BLaER1 (cell line): ENCODE measurements at regions not wholly inside any gene's neighbourhood (a gene's known extent, or its start where the extent isn't known, plus 50 kb on each side); places are given as distances from the start of the nearest gene placed in this dataset.

ENCODE experiments used
- H3K27ac ChIP-seq: shearing (Covaris generic); formaldehyde crosslinking; 2 replicates; pipeline ENCODE4 v1.8.1; 2022
- H3K27me3 ChIP-seq: shearing (Covaris generic); formaldehyde crosslinking; 2 replicates; pipeline ENCODE4 v1.8.1; 2022
- H3K36me3 ChIP-seq: shearing (Covaris generic); formaldehyde crosslinking; 2 replicates; pipeline ENCODE4 v1.8.1; 2022
- H3K4me1 ChIP-seq: shearing (Covaris generic); formaldehyde crosslinking; 2 replicates; pipeline ENCODE4 v1.8.1; 2022
- H3K4me2 ChIP-seq: shearing (Covaris generic); formaldehyde crosslinking; 2 replicates; pipeline ENCODE4 v1.8.1; 2022
- H3K4me3 ChIP-seq: shearing (Covaris generic); formaldehyde crosslinking; 2 replicates; pipeline ENCODE4 v1.8.1; 2022
- H3K9ac ChIP-seq: shearing (Covaris generic); formaldehyde crosslinking; 2 replicates; pipeline ENCODE4 v1.8.1; 2022
- H3K9me3 ChIP-seq: shearing (Covaris generic); formaldehyde crosslinking; 2 replicates; pipeline ENCODE4 v1.8.1; 2022
- H4K20me1 ChIP-seq: shearing (Covaris generic); formaldehyde crosslinking; 2 replicates; pipeline ENCODE4 v1.8.1; 2022
- Cebpa-rat ChIP-seq: shearing (Covaris generic); IDR thresholded peaks from 2 replicates; pipeline ENCODE4 v1.8.1; 2022

DNA sequence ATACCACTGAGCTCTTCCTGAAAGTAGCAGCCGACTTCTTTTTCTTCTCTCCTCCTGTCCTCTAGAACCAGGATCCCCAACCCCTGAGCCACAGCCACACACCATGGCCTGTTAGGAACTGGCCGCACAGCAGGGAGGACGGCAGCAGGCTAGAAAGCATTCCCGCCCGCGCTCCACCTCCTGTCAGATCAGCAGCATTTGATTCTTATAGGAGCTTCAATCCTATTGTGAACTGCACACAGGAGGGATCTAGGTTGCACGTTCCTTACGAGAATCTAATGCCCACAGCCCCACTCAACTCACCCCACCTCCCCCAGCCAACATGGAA, 179.1 kb upstream of the SH3BP4 start:
- Histone ChIP-seq H3K4me2 (no peak overlapping the region), H3K27ac (no peak overlapping the region), H3K27me3 (no peaks in the 10 kb centered on the region), H3K4me1 (no peaks in the 10 kb centered on the region), H4K20me1 (no peaks in the 10 kb centered on the region), H3K36me3 (no peaks in the 10 kb centered on the region), H3K9ac (no peak overlapping the region), H3K9me3 (no peaks in the 10 kb centered on the region), H3K4me3 (no peak overlapping the region)
- TF ChIP-seq Cebpa-rat, result no peak

GRCh38 chr2:234771980-234772732, 179.7 kb upstream of the SH3BP4 start:
- Histone ChIP-seq H3K9me3 (no peaks in the 10 kb centered on the region), H3K27ac (no peak overlapping the region), H3K4me3 (no peak overlapping the region), H3K4me2 (no peak overlapping the region), H3K4me1 (no peaks in the 10 kb centered on the region), H3K36me3 (no peaks in the 10 kb centered on the region), H3K9ac (no peak overlapping the region), H3K27me3 (no peaks in the 10 kb centered on the region), H4K20me1 (no peaks in the 10 kb centered on the region)
- no peak for TF ChIP-seq Cebpa-rat

- H3K9ac ChIP-seq, result no peak overlapping the region
- TF ChIP-seq Cebpa-rat, result no peak
- no peaks in the 10 kb centered on the region for H3K36me3 ChIP-seq
Measured at GRCh38 chr2:234771176-234771575, 180.6 kb upstream of the SH3BP4 start.

GRCh38 chr2:234770715-234771141, 181.1 kb upstream of the SH3BP4 start:
- Histone ChIP-seq H3K9ac (no peak overlapping the region), H3K4me1 (no peaks in the 10 kb centered on the region), H3K27ac (no peak overlapping the region), H4K20me1 (no peaks in the 10 kb centered on the region), H3K36me3 (no peaks in the 10 kb centered on the region), H3K9me3 (no peaks in the 10 kb centered on the region), H3K4me3 (no peak overlapping the region), H3K27me3 (no peaks in the 10 kb centered on the region), H3K4me2 (no peak overlapping the region)
- TF ChIP-seq Cebpa-rat, result no peak

More at GRCh38 chr2:234771176-234771575, 180.6 kb upstream of the SH3BP4 start:
- Histone ChIP-seq H3K9me3 (no peaks in the 10 kb centered on the region), H3K4me1 (no peaks in the 10 kb centered on the region), H3K27me3 (no peaks in the 10 kb centered on the region), H4K20me1 (no peaks in the 10 kb centered on the region), H3K4me3 (no peak overlapping the region), H3K4me2 (no peak overlapping the region), H3K27ac (no peak overlapping the region)

GRCh38 chr2:234770031-234770506, 181.7 kb upstream of the SH3BP4 start:
- Histone ChIP-seq H3K36me3 (no peaks in the 10 kb centered on the region), H3K27me3 (no peaks in the 10 kb centered on the region), H3K4me1 (no peaks in the 10 kb centered on the region), H4K20me1 (no peaks in the 10 kb centered on the region), H3K4me2 (no peak overlapping the region), H3K9me3 (no peaks in the 10 kb centered on the region), H3K9ac (no peak overlapping the region), H3K27ac (no peak overlapping the region), H3K4me3 (no peak overlapping the region)
- TF ChIP-seq Cebpa-rat, result no peak

DNA sequence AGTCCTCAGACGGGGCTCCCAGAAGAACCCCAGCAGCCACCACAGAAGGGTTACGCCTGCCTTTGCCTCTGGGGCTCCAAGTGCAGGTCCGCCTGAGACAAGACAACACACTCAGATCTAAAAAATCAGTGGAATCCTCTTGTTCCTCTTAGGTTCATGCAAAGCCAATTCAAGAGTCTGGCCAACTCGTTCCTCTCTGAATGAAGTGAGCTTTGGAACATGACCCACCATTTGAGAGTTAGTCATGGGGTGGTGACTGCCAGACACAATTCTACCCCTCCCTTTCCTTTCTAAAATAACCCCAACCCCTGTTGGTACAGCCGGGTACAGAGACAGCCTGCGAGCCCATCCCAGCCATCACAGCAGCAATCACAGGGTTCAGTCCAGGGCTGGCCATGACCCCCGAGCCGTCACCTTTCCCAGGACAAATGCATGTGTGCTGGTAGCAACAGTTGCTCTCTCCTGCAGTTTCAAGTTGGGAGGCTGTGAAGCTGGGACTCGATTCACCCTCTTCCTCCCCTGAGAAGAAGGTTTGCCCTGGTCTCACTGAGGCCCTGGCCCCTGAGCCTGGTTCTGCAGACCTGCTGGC, 183.1 kb upstream of the SH3BP4 start:
- Histone ChIP-seq H3K9me3 (no peaks in the 10 kb centered on the region), H4K20me1 (no peaks in the 10 kb centered on the region), H3K27me3 (no peaks in the 10 kb centered on the region), H3K4me1 (no peaks in the 10 kb centered on the region), H3K9ac (no peak overlapping the region), H3K27ac (no peak overlapping the region), H3K4me3 (no peak overlapping the region), H3K36me3 (no peaks in the 10 kb centered on the region), H3K4me2 (no peak overlapping the region)
- TF ChIP-seq Cebpa-rat, result no peak

GRCh38 chr2:234765279-234765678, 186.5 kb upstream of the SH3BP4 start:
- Histone ChIP-seq H3K27me3 (no peaks in the 10 kb centered on the region), H3K36me3 (no peaks in the 10 kb centered on the region), H3K9me3 (no peaks in the 10 kb centered on the region; the same call in 1 of the 2 replicates), H3K4me2 (no peak overlapping the region), H3K27ac (no peak overlapping the region), H4K20me1 (no peaks in the 10 kb centered on the region), H3K9ac (no peak overlapping the region), H3K4me3 (no peak overlapping the region), H3K4me1 (peaks cover 5% of the 10 kb centered on the region; the same call in 1 of the 2 replicates)
- TF ChIP-seq Cebpa-rat, result no peak

GRCh38 chr2:234764372-234764771, 187.4 kb upstream of the SH3BP4 start:
- H3K36me3 ChIP-seq, result no peaks in the 10 kb centered on the region
- no peak overlapping the region for H3K9ac ChIP-seq
- peaks cover 5% of the 10 kb centered on the region; the same call in 1 of the 2 replicates for H3K4me1 ChIP-seq
- no peak overlapping the region for H3K27ac ChIP-seq
- no peaks in the 10 kb centered on the region; the same call in 1 of the 2 replicates for H3K9me3 ChIP-seq
- no peak overlapping the region for H3K4me3 ChIP-seq
- H3K27me3 ChIP-seq, result no peaks in the 10 kb centered on the region
- H3K4me2 ChIP-seq, result no peak overlapping the region
- H4K20me1 ChIP-seq, result no peaks in the 10 kb centered on the region
- no peak for TF ChIP-seq Cebpa-rat

GRCh38 chr2:234763002-234763873, 188.6 kb upstream of the SH3BP4 start:
- no peaks in the 10 kb centered on the region for H3K27me3 ChIP-seq
- H3K9ac ChIP-seq, result no peak overlapping the region
- no peaks in the 10 kb centered on the region; the same call in 1 of the 2 replicates for H3K9me3 ChIP-seq
- no peaks in the 10 kb centered on the region for H4K20me1 ChIP-seq
- peaks cover 5% of the 10 kb centered on the region; the same call in 1 of the 2 replicates for H3K4me1 ChIP-seq
- no peak overlapping the region for H3K4me3 ChIP-seq
- TF ChIP-seq Cebpa-rat, result no peak
- no peaks in the 10 kb centered on the region for H3K36me3 ChIP-seq
- H3K4me2 ChIP-seq, result no peak overlapping the region; the same call in 1 of the 2 replicates
- H3K27ac ChIP-seq, result no peak overlapping the region
